Spleen (tissue), 7 donors: ENCODE measurements at regions not wholly inside any gene's neighbourhood (a gene's known extent, or its start where the extent isn't known, plus 50 kb on each side); places are given as distances from the start of the nearest gene placed in this dataset.

Experiments
- POLR2A ChIP-seq, 3 donors: fragments of 450-650 bp; IDR thresholded peaks; one replicate each; pipeline ENCODE4 v1.5.1; 2017; ENCODE audit warnings: antibody characterized with exemption in 3 of 3, mild to moderate bottlenecking in 1 of 3
- POLR2AphosphoS5 ChIP-seq, 3 donors: sonication (generic); formaldehyde crosslinking; IDR thresholded peaks; one replicate each; pipeline ENCODE4 v1.5.1; 2017; ENCODE audit warnings: antibody characterized with exemption in 3 of 3
- TF ChIP-seq, protein P1 (sequence below), 11 experiments: fragments of 200-600 bp in 7 of 11; fragments of 450-650 bp in 4 of 11; sonication (generic) in 4 of 11; IDR thresholded peaks in 8 of 11; conservative IDR thresholded peaks in 3 of 11; 1 replicate in 7 of 11; 2 replicates in 4 of 11; pipeline versions ENCODE4 v1.4.0 to v1.8.0; 2016 to 2021; ENCODE audit warnings: antibody characterized with exemption in 11 of 11, inconsistent platforms in 4 of 11, mild to moderate bottlenecking in 1 of 11
- donor health status: DM: no; HTN: no; CAD: no; lungs with moderate emphysema.
- donor health status: DM: no; HTN: no; CAD: no.
- donor health status: DM: no; HTN: no; CAD: no.

DNA sequence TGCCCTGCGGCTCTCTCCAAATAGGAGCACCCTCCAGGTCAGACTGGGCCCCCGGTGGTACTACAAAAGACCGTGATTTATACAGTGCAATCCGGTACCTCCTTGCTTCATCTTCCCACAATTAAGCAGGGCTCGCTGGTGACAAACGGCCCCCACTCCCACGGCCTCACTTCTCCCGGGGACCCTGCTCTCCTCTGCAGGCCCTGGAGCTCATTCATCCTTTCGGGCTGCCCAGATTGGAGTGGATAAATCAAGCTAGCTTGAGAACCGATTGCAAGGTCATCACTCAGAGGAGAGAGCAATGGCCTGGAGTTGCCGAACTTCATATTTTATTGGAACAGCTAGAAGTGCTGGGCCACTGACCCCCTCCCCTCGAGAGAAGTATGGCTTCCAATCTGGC, 193.5 kb upstream of the IRX6 start:
- TF ChIP-seq POLR2AphosphoS5 (IDR thresholded peaks at IDR 0.05) (no peak), POLR2A (IDR thresholded peaks at IDR 0.05) (no peak)
- TF ChIP-seq, protein P1, sequence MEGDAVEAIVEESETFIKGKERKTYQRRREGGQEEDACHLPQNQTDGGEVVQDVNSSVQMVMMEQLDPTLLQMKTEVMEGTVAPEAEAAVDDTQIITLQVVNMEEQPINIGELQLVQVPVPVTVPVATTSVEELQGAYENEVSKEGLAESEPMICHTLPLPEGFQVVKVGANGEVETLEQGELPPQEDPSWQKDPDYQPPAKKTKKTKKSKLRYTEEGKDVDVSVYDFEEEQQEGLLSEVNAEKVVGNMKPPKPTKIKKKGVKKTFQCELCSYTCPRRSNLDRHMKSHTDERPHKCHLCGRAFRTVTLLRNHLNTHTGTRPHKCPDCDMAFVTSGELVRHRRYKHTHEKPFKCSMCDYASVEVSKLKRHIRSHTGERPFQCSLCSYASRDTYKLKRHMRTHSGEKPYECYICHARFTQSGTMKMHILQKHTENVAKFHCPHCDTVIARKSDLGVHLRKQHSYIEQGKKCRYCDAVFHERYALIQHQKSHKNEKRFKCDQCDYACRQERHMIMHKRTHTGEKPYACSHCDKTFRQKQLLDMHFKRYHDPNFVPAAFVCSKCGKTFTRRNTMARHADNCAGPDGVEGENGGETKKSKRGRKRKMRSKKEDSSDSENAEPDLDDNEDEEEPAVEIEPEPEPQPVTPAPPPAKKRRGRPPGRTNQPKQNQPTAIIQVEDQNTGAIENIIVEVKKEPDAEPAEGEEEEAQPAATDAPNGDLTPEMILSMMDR (IDR thresholded peaks at IDR 0.05 in 8 of 11, conservative IDR thresholded peaks at IDR 0.05 in 3 of 11) = no peak
